Hepatocyte (in vitro differentiated cells): ENCODE measurements at regions not wholly inside any gene's neighbourhood (a gene's known extent, or its start where the extent isn't known, plus 50 kb on each side); places are given as distances from the start of the nearest gene placed in this dataset.

Experiments
- CTCF ChIP-seq: fragments of 200-600 bp; sonication (generic); IDR thresholded peaks from 2 replicates; pipeline ENCODE4 v1.5.1; 2016; ENCODE audit warnings: antibody characterized with exemption, mild to moderate bottlenecking; ENCODE audit not compliant: poor library complexity
- EZH2 ChIP-seq: fragments of 200-600 bp; sonication (generic); IDR thresholded peaks from 2 replicates; pipeline ENCODE4 v1.6.1; 2016; ENCODE audit warnings: antibody characterized with exemption, mild to moderate bottlenecking, borderline replicate concordance

DNA sequence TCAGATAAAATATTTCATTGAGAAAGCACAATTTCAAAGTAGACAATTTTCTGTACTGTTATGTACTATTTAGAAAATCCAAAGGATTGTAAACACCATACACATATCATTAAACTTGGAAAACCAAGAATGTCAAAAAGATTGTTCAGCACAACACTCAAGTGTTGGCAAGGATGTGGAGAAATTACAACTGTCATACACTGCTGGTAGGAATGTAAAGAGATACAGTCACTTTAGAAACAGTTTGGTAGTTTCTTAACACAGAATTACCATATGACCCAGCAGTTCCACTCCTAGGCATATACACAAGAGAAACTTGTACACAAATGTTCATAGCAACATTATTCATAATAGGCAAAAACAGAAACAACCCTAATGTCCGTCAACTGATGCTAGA is 71.2 kb downstream of the OR2K2 start:
- no peak for TF ChIP-seq CTCF
- TF ChIP-seq EZH2: no peak
